KMS-11 (cell line): ENCODE measurements at regions not wholly inside any gene's neighbourhood (a gene's known extent, or its start where the extent isn't known, plus 50 kb on each side); places are given as distances from the start of the nearest gene placed in this dataset.

Experiments used
- H2AFZ ChIP-seq: fragments of 200-600 bp; sonication (generic); 2 replicates; pipeline ENCODE4 v1.6.1; 2016; ENCODE audit warnings: antibody characterized with exemption, mixed run types, low read depth
- H3K27ac ChIP-seq: fragments of 200-600 bp; sonication (generic); 2 replicates; pipeline ENCODE4 v1.6.1; 2016; ENCODE audit warnings: mild to moderate bottlenecking, mixed run types
- H3K27me3 ChIP-seq: fragments of 200-600 bp; sonication (generic); 2 replicates; pipeline ENCODE4 v1.6.1; 2017; ENCODE audit warnings: mild to moderate bottlenecking, low read depth, mixed run types, moderate library complexity; ENCODE audit not compliant: insufficient read depth
- H3K36me3 ChIP-seq: fragments of 200-600 bp; sonication (generic); 2 replicates; pipeline ENCODE4 v1.6.1; 2017; ENCODE audit warnings: mild to moderate bottlenecking, mixed run types; ENCODE audit not compliant: insufficient read depth
- H3K4me1 ChIP-seq: fragments of 200-600 bp; sonication (generic); 2 replicates; pipeline ENCODE4 v1.6.1; 2016; ENCODE audit warnings: mild to moderate bottlenecking, low read depth, mixed run types; ENCODE audit not compliant: poor library complexity, severe bottlenecking
- H3K4me2 ChIP-seq: fragments of 200-600 bp; sonication (generic); 2 replicates; pipeline ENCODE4 v1.7.0; 2016; ENCODE audit warnings: mild to moderate bottlenecking, mixed run types
- H3K4me3 ChIP-seq: fragments of 200-600 bp; sonication (generic); IDR thresholded peaks from 2 replicates; pipeline ENCODE4 v1.6.1; 2017; ENCODE audit warnings: low read depth, low read length, mixed read lengths; ENCODE audit not compliant: insufficient read depth
- H3K79me2 ChIP-seq: fragments of 200-600 bp; sonication (generic); 2 replicates; pipeline ENCODE4 v1.6.1; 2016; ENCODE audit warnings: low read depth, mixed run types; ENCODE audit not compliant: insufficient read depth
- H3K9ac ChIP-seq: fragments of 200-600 bp; sonication (generic); 2 replicates; pipeline ENCODE4 v1.6.1; 2016; ENCODE audit warnings: mild to moderate bottlenecking, mixed run types
- H4K20me1 ChIP-seq: fragments of 200-600 bp; sonication (generic); 2 replicates; pipeline ENCODE4 v1.6.1; 2016; ENCODE audit warnings: mild to moderate bottlenecking, mixed run types; ENCODE audit not compliant: insufficient read depth
- CTCF ChIP-seq: fragments of 200-600 bp; sonication (generic); conservative IDR thresholded peaks from 2 replicates; pipeline ENCODE4 v1.6.1; 2017; ENCODE audit warnings: low read depth, mild to moderate bottlenecking, antibody characterized with exemption, low read length, moderate library complexity, mixed read lengths

- Histone ChIP-seq H3K9ac (no peak overlapping the region), H3K27me3 (no peaks in the 10 kb centered on the region), H3K4me3 (no peak overlapping the region), H3K4me2 (no peak overlapping the region; the same call in 1 of the 2 replicates), H3K79me2 (no peaks in the 10 kb centered on the region), H3K4me1 (no peaks in the 10 kb centered on the region), H3K27ac (no peak overlapping the region), H2AFZ (no peak overlapping the region), H3K36me3 (no peaks in the 10 kb centered on the region), H4K20me1 (no peaks in the 10 kb centered on the region)
- peak; percentile 86 for TF ChIP-seq CTCF
Observed at GRCh38 chr6:166775180-166775922, 148.3 kb upstream of the RPS6KA2 start.

GRCh38 chr6:166774770-166775169, 147.7 kb upstream of the RPS6KA2 start:
- H3K36me3 ChIP-seq = no peaks in the 10 kb centered on the region
- no peaks in the 10 kb centered on the region for H3K79me2 ChIP-seq
- no peak overlapping the region for H2AFZ ChIP-seq
- no peaks in the 10 kb centered on the region for H4K20me1 ChIP-seq
- no peak overlapping the region for H3K27ac ChIP-seq
- H3K4me1 ChIP-seq = no peaks in the 10 kb centered on the region
- H3K9ac ChIP-seq = no peak overlapping the region
- H3K4me2 ChIP-seq = no peak overlapping the region
- no peaks in the 10 kb centered on the region for H3K27me3 ChIP-seq
- H3K4me3 ChIP-seq = no peak overlapping the region
- no peak for TF ChIP-seq CTCF

GRCh38 chr6:166774292-166774691, 147.2 kb upstream of the RPS6KA2 start:
- H3K9ac ChIP-seq = no peak overlapping the region
- H3K27ac ChIP-seq = no peak overlapping the region
- no peaks in the 10 kb centered on the region for H3K36me3 ChIP-seq
- H3K79me2 ChIP-seq = no peaks in the 10 kb centered on the region
- H3K4me1 ChIP-seq = no peaks in the 10 kb centered on the region
- H3K27me3 ChIP-seq = no peaks in the 10 kb centered on the region
- no peak overlapping the region for H3K4me2 ChIP-seq
- H3K4me3 ChIP-seq = no peak overlapping the region
- TF ChIP-seq CTCF = no peak
- H2AFZ ChIP-seq = no peak overlapping the region
- no peaks in the 10 kb centered on the region for H4K20me1 ChIP-seq

GRCh38 chr6:166772518-166772917, 145.5 kb upstream of the RPS6KA2 start:
- TF ChIP-seq CTCF = no peak
- no peaks in the 10 kb centered on the region for H3K79me2 ChIP-seq
- no peaks in the 10 kb centered on the region for H3K27me3 ChIP-seq

More at GRCh38 chr6:166772518-166772917, 145.5 kb upstream of the RPS6KA2 start:
- no peaks in the 10 kb centered on the region for H3K4me1 ChIP-seq
- H2AFZ ChIP-seq = no peak overlapping the region
- H3K4me3 ChIP-seq = no peak overlapping the region
- no peak overlapping the region for H3K27ac ChIP-seq
- no peak overlapping the region for H3K9ac ChIP-seq
- no peaks in the 10 kb centered on the region for H4K20me1 ChIP-seq
- no peak overlapping the region for H3K4me2 ChIP-seq
- H3K36me3 ChIP-seq = no peaks in the 10 kb centered on the region
